Suprapubic skin (tissue), 4 donors: ENCODE measurements at regions not wholly inside any gene's neighbourhood (a gene's known extent, or its start where the extent isn't known, plus 50 kb on each side); places are given as distances from the start of the nearest gene placed in this dataset.

ENCODE experiments used
- DNase-seq, 2 donors: peaks; one replicate each; pipeline ENCODE4 v3.0.0-alpha.2; 2019; ENCODE audit warnings: low spot score in 2 of 2
- H3K27ac ChIP-seq: fragments of 200-600 bp; sonication (generic); one replicate; pipeline ENCODE4 v1.5.1; 2019
- H3K27me3 ChIP-seq: fragments of 200-600 bp; sonication (generic); one replicate; pipeline ENCODE4 v1.5.1; 2019
- H3K36me3 ChIP-seq: fragments of 200-600 bp; sonication (generic); one replicate; pipeline ENCODE4 v1.5.1; 2019
- H3K4me1 ChIP-seq: fragments of 200-600 bp; sonication (generic); one replicate; pipeline ENCODE4 v1.5.1; 2019
- H3K4me3 ChIP-seq: fragments of 200-600 bp; sonication (generic); one replicate; pipeline ENCODE4 v1.5.1; 2019; ENCODE audit warnings: mild to moderate bottlenecking
- H3K9me3 ChIP-seq: fragments of 200-600 bp; sonication (generic); one replicate; pipeline ENCODE4 v1.5.1; 2019
- EP300 ChIP-seq: sonication (generic); formaldehyde crosslinking; IDR thresholded peaks from one replicate; pipeline ENCODE4 v1.6.1; 2017; ENCODE audit warnings: antibody characterized with exemption
- POLR2A ChIP-seq, 2 donors: fragments of 450-650 bp; IDR thresholded peaks; one replicate each; pipeline ENCODE4 v1.6.1; 2017; ENCODE audit warnings: antibody characterized with exemption in 2 of 2, mild to moderate bottlenecking in 2 of 2, moderate library complexity in 2 of 2
- POLR2AphosphoS5 ChIP-seq, 3 donors: sonication (generic); formaldehyde crosslinking; IDR thresholded peaks; one replicate each; pipeline ENCODE4 v1.6.1; 2017; ENCODE audit warnings: antibody characterized with exemption in 3 of 3
- WGBS: methylation state at CpG from one replicate; pipeline ENCODE4 v1.1.5; 2018; 5-methylcytosine and 5-hydroxymethylcytosine counted together
- TF ChIP-seq, protein P1 (sequence below), 2 donors: fragments of 200-600 bp in 1 of 2; fragments of 450-650 bp in 1 of 2; sonication (generic) in 1 of 2; IDR thresholded peaks; one replicate each; pipeline ENCODE4 v1.5.1; 2016 to 2019; ENCODE audit warnings: antibody characterized with exemption in 2 of 2, mild to moderate bottlenecking in 1 of 2, moderate library complexity in 1 of 2

DNA sequence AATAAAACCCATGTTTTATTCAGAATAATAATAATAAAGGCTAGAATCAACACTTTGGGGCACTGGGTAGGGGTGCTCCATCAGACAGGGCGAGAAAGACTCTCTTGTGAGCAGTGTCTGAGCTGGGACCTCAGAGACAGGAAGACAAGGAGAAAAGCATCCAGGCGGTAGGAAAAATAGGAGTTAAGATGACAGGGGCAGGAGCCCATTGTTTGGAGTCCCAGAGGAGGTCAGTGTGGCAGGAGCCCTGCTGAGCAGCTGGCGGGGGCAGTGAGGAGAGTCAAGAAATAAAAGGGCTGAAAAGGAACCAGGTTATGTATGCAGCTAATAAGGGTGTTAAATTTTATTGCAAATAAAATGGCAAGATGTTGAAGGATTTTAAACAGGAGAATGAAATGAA, 457.4 kb downstream of the FBXO15 start:
- Histone ChIP-seq H3K4me3 (no peak overlapping the region), H3K4me1 (no peaks in the 10 kb centered on the region), H3K27ac (no peak overlapping the region), H3K27me3 (no peaks in the 10 kb centered on the region), H3K36me3 (no peaks in the 10 kb centered on the region), H3K9me3 (no peaks in the 10 kb centered on the region)
- no peak for DNase-seq
- 68% methylated on average over 3 of the region's 3 CpGs for WGBS
- no peak for TF ChIP-seq EP300
- TF ChIP-seq, protein P1, sequence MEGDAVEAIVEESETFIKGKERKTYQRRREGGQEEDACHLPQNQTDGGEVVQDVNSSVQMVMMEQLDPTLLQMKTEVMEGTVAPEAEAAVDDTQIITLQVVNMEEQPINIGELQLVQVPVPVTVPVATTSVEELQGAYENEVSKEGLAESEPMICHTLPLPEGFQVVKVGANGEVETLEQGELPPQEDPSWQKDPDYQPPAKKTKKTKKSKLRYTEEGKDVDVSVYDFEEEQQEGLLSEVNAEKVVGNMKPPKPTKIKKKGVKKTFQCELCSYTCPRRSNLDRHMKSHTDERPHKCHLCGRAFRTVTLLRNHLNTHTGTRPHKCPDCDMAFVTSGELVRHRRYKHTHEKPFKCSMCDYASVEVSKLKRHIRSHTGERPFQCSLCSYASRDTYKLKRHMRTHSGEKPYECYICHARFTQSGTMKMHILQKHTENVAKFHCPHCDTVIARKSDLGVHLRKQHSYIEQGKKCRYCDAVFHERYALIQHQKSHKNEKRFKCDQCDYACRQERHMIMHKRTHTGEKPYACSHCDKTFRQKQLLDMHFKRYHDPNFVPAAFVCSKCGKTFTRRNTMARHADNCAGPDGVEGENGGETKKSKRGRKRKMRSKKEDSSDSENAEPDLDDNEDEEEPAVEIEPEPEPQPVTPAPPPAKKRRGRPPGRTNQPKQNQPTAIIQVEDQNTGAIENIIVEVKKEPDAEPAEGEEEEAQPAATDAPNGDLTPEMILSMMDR (IDR thresholded peaks at IDR 0.05) = no peak

DNA sequence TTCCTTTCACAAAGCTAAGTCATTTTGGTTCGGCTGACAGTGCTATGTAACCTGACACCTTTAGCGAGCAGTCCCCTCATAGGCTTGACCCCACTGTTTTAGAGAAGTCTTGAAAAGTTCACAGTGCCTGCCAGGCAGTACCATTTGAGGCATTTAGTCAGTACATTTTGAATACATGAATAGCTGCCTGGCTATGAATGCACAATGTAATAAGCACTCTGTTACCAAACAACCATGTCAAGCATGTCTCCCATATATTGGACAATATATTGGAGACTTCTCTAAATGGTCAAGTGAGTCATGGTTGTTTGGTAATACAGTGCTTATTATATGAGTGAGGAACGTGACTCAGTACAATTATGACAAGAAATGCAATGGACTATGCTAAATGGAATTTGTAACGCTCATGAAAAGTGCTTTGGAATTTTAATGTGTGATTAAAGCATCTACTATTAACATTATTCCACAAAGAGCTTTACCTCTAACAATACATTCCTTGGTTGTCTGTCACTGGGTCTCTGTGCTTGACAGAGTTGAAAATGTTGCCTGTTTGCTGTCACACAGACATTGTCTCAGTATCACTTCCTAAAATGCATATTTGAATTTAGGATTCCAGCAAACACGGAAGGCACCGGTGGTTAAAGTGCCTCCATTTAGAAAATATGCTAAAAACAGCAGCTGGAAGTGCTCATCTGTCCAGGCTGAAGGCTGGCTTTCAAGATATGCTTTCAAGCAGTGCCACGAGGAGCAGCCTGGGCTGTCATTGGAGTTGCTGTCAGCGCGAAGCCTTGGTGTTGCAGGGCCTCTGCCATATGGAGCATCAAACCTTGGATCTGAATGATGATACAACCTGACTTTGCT, 458.6 kb downstream of the FBXO15 start:
- no peak overlapping the region for H3K27ac ChIP-seq

DNA sequence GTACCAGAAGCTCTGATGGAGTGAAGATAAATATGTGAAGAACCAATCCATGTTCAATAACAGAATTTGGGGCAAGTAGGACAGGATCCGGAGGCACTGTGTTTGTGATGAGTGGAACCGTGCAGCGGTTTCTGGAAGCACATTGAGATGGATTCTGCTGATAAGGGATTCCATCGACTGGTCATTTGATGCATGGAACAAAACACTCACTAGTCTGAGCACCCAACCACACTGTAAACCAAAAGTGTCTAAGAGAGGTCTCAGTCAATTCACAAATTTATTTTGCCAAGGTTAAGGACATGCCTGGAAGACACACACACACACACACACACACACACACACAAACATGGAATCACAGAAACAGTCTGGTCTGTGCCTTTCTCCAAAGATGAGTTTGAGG, 459.5 kb downstream of the FBXO15 start:
- TF ChIP-seq POLR2AphosphoS5 (IDR thresholded peaks at IDR 0.05) (no peak), EP300 (no peak), POLR2A (IDR thresholded peaks at IDR 0.05) (no peak)
- TF ChIP-seq, protein P1 (IDR thresholded peaks at IDR 0.05) = no peak

More for the DNA sequence above, 458.6 kb downstream of the FBXO15 start:
- Histone ChIP-seq H3K9me3 (no peaks in the 10 kb centered on the region), H3K4me3 (no peak overlapping the region), H3K36me3 (no peaks in the 10 kb centered on the region), H3K4me1 (no peaks in the 10 kb centered on the region), H3K27me3 (no peaks in the 10 kb centered on the region)
- TF ChIP-seq, protein P1 (IDR thresholded peaks at IDR 0.05) = no peak
- TF ChIP-seq POLR2AphosphoS5 (IDR thresholded peaks at IDR 0.05) = no peak
- TF ChIP-seq POLR2A (IDR thresholded peaks at IDR 0.05) = no peak
- TF ChIP-seq EP300 = no peak
- no peak for DNase-seq
- WGBS = 52% methylated on average over 9 of the region's 9 CpGs

DNA sequence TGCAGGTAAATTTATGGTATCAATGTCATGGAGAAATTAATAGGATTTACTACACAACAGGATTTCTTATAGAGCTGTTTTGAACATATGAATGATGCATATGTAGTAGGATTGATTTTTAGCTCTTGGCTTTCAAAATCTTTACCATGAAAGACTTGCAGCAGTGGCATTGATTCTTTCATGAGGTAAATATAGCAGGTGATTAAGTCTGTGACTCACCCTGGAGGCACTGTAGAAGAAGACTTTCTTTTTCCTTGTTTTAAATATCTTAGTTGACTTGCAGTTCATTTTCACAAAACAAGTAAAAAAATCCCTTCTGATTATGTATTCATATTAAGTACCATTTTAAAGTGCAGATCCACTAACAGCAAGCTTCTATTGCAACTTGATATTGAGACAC, 463.0 kb downstream of the FBXO15 start:
- Histone ChIP-seq H3K27ac (no peak overlapping the region), H3K4me1 (no peaks in the 10 kb centered on the region), H3K9me3 (no peaks in the 10 kb centered on the region), H3K4me3 (no peak overlapping the region), H3K27me3 (no peaks in the 10 kb centered on the region), H3K36me3 (no peaks in the 10 kb centered on the region)
- TF ChIP-seq POLR2AphosphoS5 (IDR thresholded peaks at IDR 0.05) (no peak), POLR2A (IDR thresholded peaks at IDR 0.05) (no peak)
- TF ChIP-seq, protein P1 (IDR thresholded peaks at IDR 0.05) = no peak
- no peak for DNase-seq

More for the DNA sequence above, 459.5 kb downstream of the FBXO15 start:
- no peak for DNase-seq
- Histone ChIP-seq H3K9me3 (no peaks in the 10 kb centered on the region), H3K27ac (no peak overlapping the region), H3K4me3 (no peak overlapping the region), H3K4me1 (no peaks in the 10 kb centered on the region), H3K36me3 (no peaks in the 10 kb centered on the region), H3K27me3 (no peaks in the 10 kb centered on the region)
- 90% methylated on average over 4 of the region's 4 CpGs for WGBS

DNA sequence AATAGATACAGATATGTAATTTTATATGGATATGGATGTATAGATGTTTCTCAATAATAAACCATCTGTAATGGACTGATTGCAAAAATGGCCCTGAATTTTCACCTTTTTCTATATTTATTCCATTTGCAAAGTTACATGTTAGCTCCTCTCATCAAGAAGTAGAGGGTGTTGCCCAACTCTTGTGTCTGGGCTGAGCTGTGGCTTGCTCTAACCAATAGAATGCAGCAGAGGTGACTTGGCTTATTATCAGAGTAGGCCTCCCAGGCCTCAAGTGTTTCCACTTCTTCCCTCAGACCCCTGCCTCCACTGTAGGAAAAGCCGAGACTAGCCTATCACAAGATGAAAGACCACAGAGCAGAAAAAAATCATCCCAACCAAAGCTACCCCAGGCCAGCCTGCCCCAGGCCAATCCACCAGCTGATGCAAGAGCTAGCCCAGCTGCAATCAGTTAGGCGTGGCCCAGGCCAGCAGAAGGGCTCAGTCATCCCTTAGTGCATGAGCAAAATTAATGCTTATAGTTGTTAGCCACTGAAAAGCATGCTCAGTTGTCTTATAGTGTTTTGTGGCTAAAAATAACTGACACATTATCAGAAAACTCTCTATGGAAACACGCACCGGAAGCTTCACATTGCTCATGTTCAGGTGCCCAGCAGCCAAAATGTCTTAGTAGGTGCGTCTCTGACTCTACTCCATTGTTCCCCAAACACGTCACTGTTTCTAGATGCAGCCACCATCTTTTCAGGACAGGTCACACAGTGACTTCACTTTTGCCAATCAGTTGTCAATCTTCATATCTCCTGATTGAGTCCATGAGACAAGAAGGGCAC, 464.0 kb downstream of the FBXO15 start:
- WGBS = 92% methylated on average over 6 of the region's 6 CpGs
- no peak overlapping the region for H3K4me3 ChIP-seq
- DNase-seq = no peak
- H3K4me1 ChIP-seq = no peaks in the 10 kb centered on the region
- H3K27ac ChIP-seq = no peak overlapping the region
- H3K27me3 ChIP-seq = no peaks in the 10 kb centered on the region
- H3K36me3 ChIP-seq = no peaks in the 10 kb centered on the region
- TF ChIP-seq POLR2A (IDR thresholded peaks at IDR 0.05) = no peak
- no peak for TF ChIP-seq EP300
- no peak for TF ChIP-seq POLR2AphosphoS5 (IDR thresholded peaks at IDR 0.05)
- TF ChIP-seq, protein P1 (IDR thresholded peaks at IDR 0.05) = no peak
- H3K9me3 ChIP-seq = no peaks in the 10 kb centered on the region
